ENCODE measurements at regions not wholly inside any gene's neighbourhood (a gene's known extent, or its start where the extent isn't known, plus 50 kb on each side); places are given as distances from the start of the nearest gene placed in this dataset.

- TF ChIP-seq YY1 (IDR thresholded peaks at IDR 0.05; ENCODE audit: insufficient read depth, insufficient read length) (no peak), ZNF274 (IDR thresholded peaks at IDR 0.05; ENCODE audit: low read depth, low read length) (no peak)
Observed at GRCh38 chr2:236744716-236745115, 175.1 kb downstream of the ACKR3 start.

Measured in NT2/D1 (cell line).